ENCODE measurements at regions not wholly inside any gene's neighbourhood (a gene's known extent, or its start where the extent isn't known, plus 50 kb on each side); places are given as distances from the start of the nearest gene placed in this dataset.

DNA sequence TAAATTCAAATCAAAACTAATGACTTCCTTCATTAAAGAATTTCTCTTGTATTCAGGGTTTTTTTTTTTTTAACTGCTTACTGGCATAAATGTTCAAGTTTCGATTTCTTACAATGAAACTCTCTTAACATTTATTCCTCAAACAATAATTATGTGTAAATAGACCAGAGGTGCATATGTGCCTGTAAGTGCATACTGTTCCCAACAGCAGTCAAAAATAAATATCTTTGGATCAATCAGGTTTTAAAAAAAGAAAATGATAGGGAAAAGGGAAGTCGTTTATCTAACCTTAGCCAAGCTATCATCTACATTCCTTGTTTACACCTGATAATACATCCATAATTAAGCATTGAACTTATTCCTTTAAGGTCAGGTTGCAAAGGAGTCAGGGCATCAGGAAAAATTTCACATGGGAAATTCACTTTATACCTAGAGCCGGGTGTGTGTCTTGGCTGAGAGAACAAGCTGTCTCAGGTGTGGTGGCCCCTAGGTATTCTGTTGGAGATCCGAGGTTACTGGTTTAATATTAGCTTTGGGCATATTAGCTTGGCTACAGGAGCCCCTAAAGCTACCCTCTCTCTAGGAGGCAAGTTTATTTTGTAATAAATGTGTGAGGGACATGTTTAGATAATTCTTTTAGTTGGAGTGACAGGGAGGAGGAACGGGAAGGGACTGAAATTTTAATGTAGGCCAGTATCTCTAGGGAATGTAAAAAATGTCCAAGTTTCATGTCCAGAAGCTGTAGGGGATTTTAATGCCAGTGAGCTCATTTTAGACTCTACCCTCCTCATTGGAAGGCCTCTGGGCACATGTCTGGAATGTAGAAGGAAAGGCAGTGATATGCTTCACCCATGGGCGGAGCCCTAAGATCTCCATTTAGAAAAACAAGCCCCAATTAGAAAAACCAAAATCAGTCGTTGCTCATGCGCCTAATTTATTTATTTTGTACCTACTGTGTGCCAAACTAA lies 327.9 kb upstream of the PROX1 start:
- TF ChIP-seq POLR2A (IDR thresholded peaks at IDR 0.05): no peak
- TF ChIP-seq, protein P1, sequence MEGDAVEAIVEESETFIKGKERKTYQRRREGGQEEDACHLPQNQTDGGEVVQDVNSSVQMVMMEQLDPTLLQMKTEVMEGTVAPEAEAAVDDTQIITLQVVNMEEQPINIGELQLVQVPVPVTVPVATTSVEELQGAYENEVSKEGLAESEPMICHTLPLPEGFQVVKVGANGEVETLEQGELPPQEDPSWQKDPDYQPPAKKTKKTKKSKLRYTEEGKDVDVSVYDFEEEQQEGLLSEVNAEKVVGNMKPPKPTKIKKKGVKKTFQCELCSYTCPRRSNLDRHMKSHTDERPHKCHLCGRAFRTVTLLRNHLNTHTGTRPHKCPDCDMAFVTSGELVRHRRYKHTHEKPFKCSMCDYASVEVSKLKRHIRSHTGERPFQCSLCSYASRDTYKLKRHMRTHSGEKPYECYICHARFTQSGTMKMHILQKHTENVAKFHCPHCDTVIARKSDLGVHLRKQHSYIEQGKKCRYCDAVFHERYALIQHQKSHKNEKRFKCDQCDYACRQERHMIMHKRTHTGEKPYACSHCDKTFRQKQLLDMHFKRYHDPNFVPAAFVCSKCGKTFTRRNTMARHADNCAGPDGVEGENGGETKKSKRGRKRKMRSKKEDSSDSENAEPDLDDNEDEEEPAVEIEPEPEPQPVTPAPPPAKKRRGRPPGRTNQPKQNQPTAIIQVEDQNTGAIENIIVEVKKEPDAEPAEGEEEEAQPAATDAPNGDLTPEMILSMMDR (IDR thresholded peaks at IDR 0.05): no peak

All from lower leg skin (tissue), 3 donors.